ENCODE measurements at regions not wholly inside any gene's neighbourhood (a gene's known extent, or its start where the extent isn't known, plus 50 kb on each side); places are given as distances from the start of the nearest gene placed in this dataset.

GRCh38 chr9:113687107-113687679, 188.9 kb upstream of the ZNF618 start:
- TF ChIP-seq, protein P1, sequence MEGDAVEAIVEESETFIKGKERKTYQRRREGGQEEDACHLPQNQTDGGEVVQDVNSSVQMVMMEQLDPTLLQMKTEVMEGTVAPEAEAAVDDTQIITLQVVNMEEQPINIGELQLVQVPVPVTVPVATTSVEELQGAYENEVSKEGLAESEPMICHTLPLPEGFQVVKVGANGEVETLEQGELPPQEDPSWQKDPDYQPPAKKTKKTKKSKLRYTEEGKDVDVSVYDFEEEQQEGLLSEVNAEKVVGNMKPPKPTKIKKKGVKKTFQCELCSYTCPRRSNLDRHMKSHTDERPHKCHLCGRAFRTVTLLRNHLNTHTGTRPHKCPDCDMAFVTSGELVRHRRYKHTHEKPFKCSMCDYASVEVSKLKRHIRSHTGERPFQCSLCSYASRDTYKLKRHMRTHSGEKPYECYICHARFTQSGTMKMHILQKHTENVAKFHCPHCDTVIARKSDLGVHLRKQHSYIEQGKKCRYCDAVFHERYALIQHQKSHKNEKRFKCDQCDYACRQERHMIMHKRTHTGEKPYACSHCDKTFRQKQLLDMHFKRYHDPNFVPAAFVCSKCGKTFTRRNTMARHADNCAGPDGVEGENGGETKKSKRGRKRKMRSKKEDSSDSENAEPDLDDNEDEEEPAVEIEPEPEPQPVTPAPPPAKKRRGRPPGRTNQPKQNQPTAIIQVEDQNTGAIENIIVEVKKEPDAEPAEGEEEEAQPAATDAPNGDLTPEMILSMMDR (conservative IDR thresholded peaks at IDR 0.05; ENCODE audit: low read length): no peak
- no peak for TF ChIP-seq EZH2phosphoT487 (IDR thresholded peaks at IDR 0.05; ENCODE audit: borderline replicate concordance)
